Transverse colon (tissue), 4 donors: ENCODE measurements at regions not wholly inside any gene's neighbourhood (a gene's known extent, or its start where the extent isn't known, plus 50 kb on each side); places are given as distances from the start of the nearest gene placed in this dataset.

Experiments used
- EP300 ChIP-seq: sonication (generic); formaldehyde crosslinking; IDR thresholded peaks from one replicate; pipeline ENCODE4 v1.6.1; 2017; ENCODE audit warnings: antibody characterized with exemption, low read depth
- POLR2A ChIP-seq: fragments of 450-650 bp; IDR thresholded peaks from one replicate; pipeline ENCODE4 v1.6.1; 2016; ENCODE audit warnings: antibody characterized with exemption, mild to moderate bottlenecking, moderate library complexity
- POLR2AphosphoS5 ChIP-seq, 3 donors: sonication (generic); formaldehyde crosslinking; IDR thresholded peaks; one replicate each; pipeline ENCODE4 v1.6.1; 2016; ENCODE audit warnings: antibody characterized with exemption in 3 of 3
- TF ChIP-seq, protein P1 (sequence below), 5 experiments: fragments of 200-600 bp in 3 of 5; fragments of 450-650 bp in 2 of 5; sonication (generic) in 3 of 5; IDR thresholded peaks; 1 replicate in 2 of 5; 2 replicates in 3 of 5; pipeline ENCODE4 v1.5.1; 2016 to 2017; ENCODE audit warnings: antibody characterized with exemption in 5 of 5, inconsistent platforms in 3 of 5, mild to moderate bottlenecking in 2 of 5, moderate library complexity in 1 of 5

DNA sequence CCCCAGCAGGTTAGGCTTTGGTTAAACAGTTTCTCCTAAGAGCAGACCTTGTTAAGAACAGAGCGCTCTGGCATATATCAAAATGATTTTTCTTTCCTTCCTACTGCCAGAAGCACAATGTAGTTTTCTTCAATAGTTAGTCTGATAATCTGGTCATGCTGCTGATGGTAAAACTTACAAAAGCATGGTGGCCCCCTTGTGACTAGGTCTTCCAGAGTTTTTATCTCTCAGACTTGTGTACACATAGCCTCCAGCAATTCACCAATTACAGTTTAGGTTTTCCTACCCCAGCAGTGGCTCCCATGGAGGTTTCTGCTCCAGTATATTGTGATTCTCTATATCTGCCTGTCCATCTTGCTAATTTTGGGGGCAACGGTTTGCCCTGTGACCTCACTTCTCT, 73.3 kb upstream of the DPH5 start:
- TF ChIP-seq, protein P1, sequence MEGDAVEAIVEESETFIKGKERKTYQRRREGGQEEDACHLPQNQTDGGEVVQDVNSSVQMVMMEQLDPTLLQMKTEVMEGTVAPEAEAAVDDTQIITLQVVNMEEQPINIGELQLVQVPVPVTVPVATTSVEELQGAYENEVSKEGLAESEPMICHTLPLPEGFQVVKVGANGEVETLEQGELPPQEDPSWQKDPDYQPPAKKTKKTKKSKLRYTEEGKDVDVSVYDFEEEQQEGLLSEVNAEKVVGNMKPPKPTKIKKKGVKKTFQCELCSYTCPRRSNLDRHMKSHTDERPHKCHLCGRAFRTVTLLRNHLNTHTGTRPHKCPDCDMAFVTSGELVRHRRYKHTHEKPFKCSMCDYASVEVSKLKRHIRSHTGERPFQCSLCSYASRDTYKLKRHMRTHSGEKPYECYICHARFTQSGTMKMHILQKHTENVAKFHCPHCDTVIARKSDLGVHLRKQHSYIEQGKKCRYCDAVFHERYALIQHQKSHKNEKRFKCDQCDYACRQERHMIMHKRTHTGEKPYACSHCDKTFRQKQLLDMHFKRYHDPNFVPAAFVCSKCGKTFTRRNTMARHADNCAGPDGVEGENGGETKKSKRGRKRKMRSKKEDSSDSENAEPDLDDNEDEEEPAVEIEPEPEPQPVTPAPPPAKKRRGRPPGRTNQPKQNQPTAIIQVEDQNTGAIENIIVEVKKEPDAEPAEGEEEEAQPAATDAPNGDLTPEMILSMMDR (IDR thresholded peaks at IDR 0.05), result no peak
- no peak for TF ChIP-seq EP300
- TF ChIP-seq POLR2A, result no peak
- TF ChIP-seq POLR2AphosphoS5 (IDR thresholded peaks at IDR 0.05), result no peak
